Muscle of leg (tissue), 3 donors: ENCODE measurements at regions not wholly inside any gene's neighbourhood (a gene's known extent, or its start where the extent isn't known, plus 50 kb on each side); places are given as distances from the start of the nearest gene placed in this dataset.
A peak's percentile ranks its signal among the peaks of the same experiment; 100 is the strongest.
"Not testable (repeated sequence)": the region's sequence is repeated elsewhere in the genome, so short reads cannot be mapped to it uniquely, and the experiment has no call there.

Source experiments
- DNase-seq: peaks from one replicate; pipeline ENCODE4 v3.0.0; 2013
- H3K27ac ChIP-seq: one replicate; pipeline ENCODE4 v1.5.1; 2013; ENCODE audit warnings: mild to moderate bottlenecking, low read length, control low read depth
- H3K27me3 ChIP-seq: one replicate; pipeline ENCODE4 v1.6.1; 2013; ENCODE audit warnings: low read length; ENCODE audit not compliant: control insufficient read depth, insufficient read depth
- H3K36me3 ChIP-seq: one replicate; pipeline ENCODE4 v1.6.1; 2013; ENCODE audit warnings: low read length; ENCODE audit not compliant: control insufficient read depth, insufficient read depth
- H3K4me1 ChIP-seq: one replicate; pipeline ENCODE4 v1.6.1; 2013; ENCODE audit warnings: low read length; ENCODE audit not compliant: control insufficient read depth, insufficient read depth
- H3K4me3 ChIP-seq: one replicate; pipeline ENCODE4 v1.5.1; 2013; ENCODE audit warnings: low read length, control low read depth
- H3K9me3 ChIP-seq: replicated peaks from 2 replicates; pipeline ENCODE4 v1.6.1; 2013; ENCODE audit warnings: low read depth, low read length; ENCODE audit not compliant: control insufficient read depth
- WGBS: methylation state at CpG from one replicate; pipeline ENCODE4 v1.1.5; 2013; ENCODE audit warnings: missing lambda C conversion rate; ENCODE audit not compliant: insufficient coverage; 5-methylcytosine and 5-hydroxymethylcytosine counted together

DNA sequence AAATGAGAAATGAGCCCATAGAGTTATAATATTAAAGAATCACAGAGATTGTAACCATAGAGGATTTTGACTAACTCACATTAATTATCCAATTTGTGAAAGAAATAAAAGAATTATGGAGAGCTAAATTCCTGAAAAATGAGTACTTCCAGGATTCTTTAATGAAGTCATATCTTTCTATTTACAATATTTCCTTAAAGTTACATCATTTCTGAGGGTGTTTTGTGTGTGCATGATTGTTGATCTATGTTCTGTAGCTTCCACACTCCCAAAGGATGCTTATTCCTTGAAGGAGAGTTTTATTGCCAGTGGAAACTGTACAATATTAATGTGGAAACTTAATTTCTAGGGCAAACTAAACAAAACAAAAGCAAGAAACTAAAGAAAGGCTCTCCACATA is 299.6 kb downstream of the MDFIC start:
- Histone ChIP-seq H3K9me3 (no peaks in the 10 kb centered on the region), H3K27me3 (no peaks in the 10 kb centered on the region), H3K4me3 (no peak overlapping the region), H3K36me3 (no peaks in the 10 kb centered on the region), H3K27ac (no peak overlapping the region), H3K4me1 (no peaks in the 10 kb centered on the region)
- peak; percentile 52 for DNase-seq

DNA sequence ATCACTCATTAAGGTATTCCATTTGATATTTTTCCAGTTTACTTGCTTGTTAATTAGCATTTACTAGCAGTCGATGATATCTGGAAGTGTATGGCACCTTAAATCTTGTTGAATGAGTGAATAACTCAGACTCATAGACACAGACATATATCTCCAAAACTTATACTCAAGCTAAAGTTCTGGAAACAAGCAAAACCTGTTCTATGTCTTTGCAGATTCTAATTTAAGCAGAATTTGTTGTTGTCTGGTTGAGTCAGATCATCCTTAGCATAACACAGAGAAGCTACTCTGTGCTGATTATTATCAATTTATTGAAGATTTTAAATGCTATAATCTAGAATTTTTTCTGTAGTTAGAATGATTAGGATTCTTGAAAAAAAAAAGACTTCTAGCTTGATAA is 296.2 kb downstream of the MDFIC start:
- Histone ChIP-seq H3K9me3 (no peaks in the 10 kb centered on the region), H3K4me1 (no peaks in the 10 kb centered on the region), H3K4me3 (no peak overlapping the region), H3K36me3 (no peaks in the 10 kb centered on the region), H3K27me3 (no peaks in the 10 kb centered on the region), H3K27ac (no peak overlapping the region)
- DNase-seq: no peak
- no CpG with 5 or more reads among the region's 1 CpG for WGBS

DNA sequence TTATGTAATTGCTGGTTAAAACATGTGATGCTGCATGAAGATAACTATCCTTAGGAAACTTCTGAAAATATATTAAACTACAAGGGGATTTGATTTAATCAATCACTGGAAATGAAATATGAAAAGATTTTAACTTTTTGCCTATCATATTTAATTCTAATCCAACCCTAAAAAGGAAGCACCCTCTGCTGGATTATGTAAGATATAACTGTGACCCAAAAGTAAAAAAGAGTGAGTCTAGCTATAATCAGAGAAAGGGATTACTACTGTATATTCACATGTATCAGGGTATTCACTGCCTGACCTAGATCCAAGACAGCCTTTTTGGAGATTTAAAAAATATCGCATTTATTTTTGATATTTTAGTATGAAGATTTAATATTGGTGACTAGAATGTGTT is 295.5 kb downstream of the MDFIC start:
- Histone ChIP-seq H3K4me3 (no peak overlapping the region), H3K27me3 (no peaks in the 10 kb centered on the region), H3K9me3 (no peaks in the 10 kb centered on the region), H3K36me3 (no peaks in the 10 kb centered on the region), H3K27ac (no peak overlapping the region), H3K4me1 (no peaks in the 10 kb centered on the region)
- no CpG with 5 or more reads among the region's 1 CpG for WGBS
- peak; percentile 22 for DNase-seq

DNA sequence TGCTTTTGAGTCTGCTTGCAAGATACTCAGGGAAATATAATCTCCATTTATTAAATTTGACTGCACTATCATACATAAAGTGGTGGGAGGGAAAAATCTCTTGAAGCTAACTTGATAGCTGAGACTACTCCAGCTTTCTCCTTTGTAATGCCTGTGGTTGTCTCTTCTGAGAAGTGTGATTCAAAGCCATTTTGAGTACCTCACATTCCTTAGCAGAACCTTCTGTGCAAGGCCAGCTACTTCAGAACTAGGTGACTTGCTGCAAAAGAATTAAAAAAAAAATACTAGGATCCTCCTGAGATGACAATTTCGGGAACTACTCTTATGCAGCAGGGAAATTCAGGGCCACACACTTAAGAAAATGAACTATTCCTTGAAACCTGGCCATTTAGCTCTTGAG is 294.8 kb downstream of the MDFIC start:
- DNase-seq: no peak
- no peaks in the 10 kb centered on the region for H3K27me3 ChIP-seq
- H3K27ac ChIP-seq: no peak overlapping the region
- H3K4me3 ChIP-seq: no peak overlapping the region
- WGBS: no CpG with 5 or more reads among the region's 1 CpG
- no peaks in the 10 kb centered on the region for H3K9me3 ChIP-seq
- no peaks in the 10 kb centered on the region for H3K4me1 ChIP-seq
- no peaks in the 10 kb centered on the region for H3K36me3 ChIP-seq

DNA sequence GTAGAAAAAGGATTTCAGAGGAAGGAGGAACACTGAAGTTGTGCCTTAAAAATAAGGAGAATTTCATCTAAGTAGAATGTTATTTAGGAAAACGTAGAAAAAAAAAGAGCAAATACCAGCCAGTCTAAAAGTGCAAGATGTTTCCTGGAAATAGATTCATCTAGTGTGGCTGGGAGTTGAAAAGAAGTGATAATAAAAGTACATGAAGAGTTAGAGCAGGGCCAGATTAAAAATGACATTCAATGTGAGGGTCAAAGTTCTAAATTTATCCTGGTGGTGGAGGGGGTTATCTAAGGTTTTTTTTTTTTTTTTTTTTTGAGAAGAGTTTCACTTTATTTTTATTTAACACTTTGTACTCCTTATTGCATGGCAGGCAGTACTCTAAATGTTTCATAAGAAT is 289.3 kb downstream of the MDFIC start:
- no peak for DNase-seq
- Histone ChIP-seq H3K36me3 (no peaks in the 10 kb centered on the region), H3K27me3 (no peaks in the 10 kb centered on the region), H3K4me3 (no peak overlapping the region), H3K27ac (no peak overlapping the region), H3K4me1 (no peaks in the 10 kb centered on the region), H3K9me3 (peaks cover 5% of the 10 kb centered on the region)
- no CpG with 5 or more reads among the region's 1 CpG for WGBS

DNA sequence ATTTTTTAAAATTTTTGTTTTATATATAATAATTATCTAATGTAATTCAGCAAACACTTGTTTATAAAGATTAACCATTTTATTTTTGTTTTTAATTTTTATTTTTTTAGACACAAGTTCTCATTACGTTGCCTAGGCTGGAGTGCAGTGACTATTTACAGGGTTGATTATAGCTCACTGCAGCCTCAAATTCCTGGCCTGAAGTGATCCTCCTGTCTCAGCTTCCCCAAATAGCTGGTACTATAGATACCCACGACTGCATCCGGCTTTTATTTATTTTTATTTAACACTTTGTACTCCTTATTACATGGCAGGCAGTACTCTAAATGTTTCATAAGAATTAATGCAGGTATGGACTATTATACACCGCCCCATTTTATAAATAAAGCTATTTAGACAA is 288.7 kb downstream of the MDFIC start:
- DNase-seq: no peak
- H3K4me1 ChIP-seq: no peaks in the 10 kb centered on the region
- H3K27ac ChIP-seq: no peak overlapping the region
- WGBS: 60% methylated on average over 1 of the region's 4 CpGs
- H3K4me3 ChIP-seq: no peak overlapping the region
- peaks cover 7% of the 10 kb centered on the region for H3K9me3 ChIP-seq
- no peaks in the 10 kb centered on the region for H3K36me3 ChIP-seq
- no peaks in the 10 kb centered on the region for H3K27me3 ChIP-seq

DNA sequence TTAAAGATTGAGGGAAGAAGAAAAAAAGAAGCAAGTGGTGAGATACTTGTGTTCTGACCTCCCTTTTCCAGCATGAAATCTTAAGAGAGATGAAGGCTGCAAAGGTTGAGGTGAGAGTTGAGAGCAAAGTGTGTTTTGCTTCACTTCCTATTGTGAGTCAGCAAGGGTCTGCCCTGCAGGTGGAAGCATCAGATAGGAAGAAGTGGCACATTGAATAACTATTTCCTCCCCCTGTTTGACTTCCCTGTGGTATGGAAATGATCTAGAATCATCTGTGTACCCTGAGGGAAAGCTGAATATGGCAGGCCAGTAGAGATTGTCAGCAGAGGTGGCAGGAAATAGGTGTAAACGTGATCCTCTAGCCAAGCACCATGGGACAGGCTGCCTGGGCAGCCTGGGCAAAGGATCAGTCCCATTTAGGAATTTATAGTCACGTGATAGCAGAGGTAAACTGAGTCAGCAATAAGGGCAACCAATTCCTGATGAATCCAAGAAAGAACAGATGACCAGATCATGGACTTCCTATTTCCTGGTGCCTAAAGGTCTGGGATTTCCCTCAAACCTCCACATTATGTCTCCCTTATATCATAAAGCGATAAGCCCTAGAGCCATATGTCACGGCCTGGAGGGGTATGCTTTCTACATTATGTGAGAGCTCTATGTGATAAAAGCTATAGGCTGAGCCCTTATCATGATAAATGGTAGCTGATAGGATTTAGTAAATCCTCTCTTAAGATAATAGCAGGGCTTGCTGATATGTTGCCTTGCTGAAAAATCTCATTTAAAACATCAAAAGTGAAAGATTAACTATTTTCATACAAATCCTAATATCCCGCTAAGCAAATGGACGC is 287.0 kb downstream of the MDFIC start:
- no peak overlapping the region for H3K4me3 ChIP-seq
- no peaks in the 10 kb centered on the region for H3K36me3 ChIP-seq
- WGBS: 64% methylated on average over 2 of the region's 6 CpGs
- H3K27me3 ChIP-seq: no peaks in the 10 kb centered on the region
- no peaks in the 10 kb centered on the region for H3K4me1 ChIP-seq
- no peak for DNase-seq
- H3K9me3 ChIP-seq: peaks cover 7% of the 10 kb centered on the region
- no peak overlapping the region for H3K27ac ChIP-seq

DNA sequence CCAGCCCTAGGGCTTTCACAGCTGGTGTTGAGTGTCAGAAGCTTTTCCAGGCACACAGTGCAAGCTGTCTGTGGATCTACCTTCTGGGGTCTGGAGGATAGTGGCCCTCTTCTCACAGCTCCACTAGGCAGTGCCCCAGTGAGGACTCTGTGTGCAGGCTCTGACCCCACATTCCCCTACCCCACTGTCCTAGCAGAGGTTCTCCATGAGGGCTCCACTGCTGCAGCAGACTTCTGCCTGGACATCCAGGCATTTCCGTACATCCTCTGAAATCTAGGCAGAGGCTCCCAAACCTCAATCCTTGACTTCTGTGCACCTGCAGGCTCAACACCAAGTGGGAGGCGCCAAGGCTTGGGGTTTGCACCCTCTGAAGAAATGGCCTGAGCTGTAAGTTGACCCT is 284.5 kb downstream of the MDFIC start:
- H3K27me3 ChIP-seq, DNase-seq, H3K4me1 ChIP-seq, H3K36me3 ChIP-seq, H3K4me3 ChIP-seq, H3K9me3 ChIP-seq, H3K27ac ChIP-seq: not testable (repeated sequence)
- 69% methylated on average over 2 of the region's 2 CpGs for WGBS

DNA sequence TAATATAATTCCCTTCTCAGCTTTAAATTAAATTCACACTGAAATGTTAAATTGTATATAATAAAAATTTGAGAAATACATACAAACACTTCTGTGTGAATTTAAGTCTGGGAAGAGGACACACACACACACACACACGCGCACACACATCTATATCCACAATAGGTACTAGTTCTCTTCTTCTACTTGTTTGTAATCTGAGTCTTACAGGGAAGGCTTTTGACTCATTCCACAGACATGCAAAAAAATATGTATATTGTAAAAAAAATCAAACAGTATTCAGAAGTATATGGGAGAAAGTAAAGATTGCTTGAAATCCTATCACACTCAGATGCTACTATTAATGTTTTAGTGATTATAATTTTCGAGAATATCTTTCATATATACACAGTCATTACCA is 276.2 kb downstream of the MDFIC start:
- H3K27ac ChIP-seq: no peak overlapping the region
- H3K4me3 ChIP-seq: no peak overlapping the region
- H3K4me1 ChIP-seq: no peaks in the 10 kb centered on the region
- H3K27me3 ChIP-seq: no peaks in the 10 kb centered on the region
- no peak for DNase-seq
- H3K9me3 ChIP-seq: no peaks in the 10 kb centered on the region
- no CpG with 5 or more reads among the region's 3 CpGs for WGBS
- no peaks in the 10 kb centered on the region for H3K36me3 ChIP-seq

DNA sequence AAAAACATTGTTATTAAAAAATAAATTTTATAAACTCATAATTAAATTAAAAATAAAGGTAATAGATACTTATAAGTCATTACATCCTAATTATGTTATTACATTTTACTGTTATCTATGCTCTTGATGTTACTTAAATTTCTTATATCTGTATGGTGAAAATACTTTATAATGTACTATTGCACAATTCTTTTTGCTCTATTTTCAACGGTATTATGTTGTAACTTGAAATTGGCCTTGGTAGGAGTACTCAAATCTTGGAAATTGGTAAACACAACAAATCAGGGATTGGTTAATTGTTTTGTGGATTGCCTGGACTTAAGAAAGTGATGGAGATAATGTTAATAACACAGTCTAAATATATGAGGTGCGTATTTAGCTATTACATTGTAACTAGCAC is 273.3 kb downstream of the MDFIC start:
- H3K36me3 ChIP-seq: no peaks in the 10 kb centered on the region
- no peak for DNase-seq
- H3K4me3 ChIP-seq: no peak overlapping the region
- no peaks in the 10 kb centered on the region for H3K9me3 ChIP-seq
- no peak overlapping the region for H3K27ac ChIP-seq
- H3K4me1 ChIP-seq: no peaks in the 10 kb centered on the region
- no CpG with 5 or more reads among the region's 2 CpGs for WGBS
- no peaks in the 10 kb centered on the region for H3K27me3 ChIP-seq

DNA sequence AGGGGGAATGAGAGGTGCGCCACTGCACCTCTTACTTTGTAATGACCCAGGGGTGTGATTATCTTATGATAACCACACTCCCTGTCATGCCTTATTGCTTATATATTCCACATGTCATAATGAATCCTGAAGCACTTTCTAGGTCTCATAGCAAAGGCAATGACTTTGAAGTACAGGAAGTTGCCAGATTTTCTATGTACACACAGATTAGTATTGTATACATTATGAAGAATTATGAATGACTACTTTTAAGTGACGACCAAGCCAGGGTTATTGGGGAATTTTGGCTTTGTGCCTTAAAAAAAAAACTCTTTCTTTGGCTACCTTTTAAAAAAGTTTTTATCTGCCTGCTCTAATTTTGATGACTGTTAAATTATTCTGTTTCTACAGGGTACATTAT is 269.6 kb downstream of the MDFIC start:
- no peaks in the 10 kb centered on the region for H3K27me3 ChIP-seq
- no peak for DNase-seq
- no peaks in the 10 kb centered on the region for H3K9me3 ChIP-seq
- no peaks in the 10 kb centered on the region for H3K36me3 ChIP-seq
- no peak overlapping the region for H3K27ac ChIP-seq
- no peak overlapping the region for H3K4me3 ChIP-seq
- no peaks in the 10 kb centered on the region for H3K4me1 ChIP-seq
- no CpG with 5 or more reads among the region's 2 CpGs for WGBS
